ENCODE measurements at regions not wholly inside any gene's neighbourhood (a gene's known extent, or its start where the extent isn't known, plus 50 kb on each side); places are given as distances from the start of the nearest gene placed in this dataset.

DNA sequence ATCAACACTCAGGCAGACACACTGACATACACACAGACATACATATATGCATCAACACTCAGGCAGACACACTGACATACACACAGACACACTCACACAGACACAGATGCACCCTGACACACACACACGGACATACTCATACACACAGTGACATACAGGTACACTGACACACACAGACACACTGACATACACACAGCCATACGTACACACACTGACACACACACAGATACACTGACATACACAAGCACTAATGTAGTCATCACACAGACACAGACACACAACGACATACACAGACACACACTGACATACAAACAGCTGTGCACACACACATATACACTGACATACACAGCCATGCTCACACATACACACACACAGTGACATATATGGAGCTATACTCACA, 131.0 kb upstream of the CSF3R start:
- FAIRE-seq (no peak), DNase-seq (ENCODE audit: low spot score in 2 of 2) (no peak)

GRCh38 chr1:36612881-36613280, 130.2 kb upstream of the CSF3R start:
- no peak for FAIRE-seq
- no peak for DNase-seq (ENCODE audit: low spot score in 2 of 2)

DNA sequence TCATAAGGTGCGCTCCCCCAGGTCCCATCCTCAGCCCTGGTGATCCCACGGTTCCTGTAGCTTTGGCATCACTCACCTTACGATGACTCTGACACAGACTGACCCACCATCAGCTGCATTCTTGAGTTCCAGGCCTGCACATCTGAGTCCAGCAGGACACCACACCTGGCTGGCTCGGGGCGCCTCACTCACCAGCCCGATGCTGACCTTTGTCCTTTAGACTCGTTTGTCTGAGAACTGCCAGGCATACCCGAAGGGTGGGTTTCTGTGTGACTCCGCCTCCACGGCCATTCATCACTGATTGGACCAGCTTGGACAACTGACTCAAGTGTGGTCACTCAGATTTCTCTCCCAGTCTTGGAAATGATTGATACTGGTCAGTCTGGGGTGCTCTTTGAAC, 129.4 kb upstream of the CSF3R start:
- FAIRE-seq = no peak
- DNase-seq (ENCODE audit: low spot score in 2 of 2) = no peak

DNA sequence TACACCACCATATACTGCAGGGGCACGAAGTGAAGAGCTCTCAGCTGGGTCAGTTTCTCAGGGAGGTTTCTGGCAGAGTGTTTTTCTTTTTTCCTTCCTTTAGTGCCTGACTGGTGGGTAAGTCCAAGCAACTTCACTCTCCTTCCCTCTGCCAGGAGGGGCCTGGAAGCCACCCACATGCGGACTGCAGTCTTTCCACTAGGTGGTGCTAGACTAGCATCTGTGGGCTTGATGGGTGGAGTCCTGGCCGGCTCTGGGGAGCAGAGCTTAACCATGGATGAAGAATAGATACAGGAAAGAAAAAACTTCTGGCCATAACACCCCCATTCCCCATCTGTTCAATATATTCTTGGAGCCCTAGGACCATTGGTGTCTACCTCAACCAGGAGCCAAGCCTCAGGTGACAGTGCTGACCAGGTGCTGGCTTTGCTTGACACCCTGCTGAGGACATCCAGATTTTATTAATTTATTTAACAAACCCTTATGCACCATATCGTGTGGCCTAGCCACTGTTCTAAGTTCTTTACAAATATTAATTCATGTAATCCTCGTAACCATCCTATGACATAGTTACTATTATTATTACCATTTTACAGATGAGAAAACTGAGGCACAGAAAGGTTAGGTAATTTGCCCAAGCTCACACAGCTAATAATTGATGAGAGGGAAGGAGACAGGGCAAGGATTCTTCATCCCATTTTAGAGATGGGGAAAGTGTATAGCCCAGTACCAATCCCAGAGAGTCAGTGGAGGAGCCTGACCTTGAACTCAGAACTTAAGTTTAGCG, 126.7 kb upstream of the CSF3R start:
- FAIRE-seq = no peak
- peak; percentile 27 to 66 for DNase-seq (ENCODE audit: low spot score in 2 of 2)

DNA sequence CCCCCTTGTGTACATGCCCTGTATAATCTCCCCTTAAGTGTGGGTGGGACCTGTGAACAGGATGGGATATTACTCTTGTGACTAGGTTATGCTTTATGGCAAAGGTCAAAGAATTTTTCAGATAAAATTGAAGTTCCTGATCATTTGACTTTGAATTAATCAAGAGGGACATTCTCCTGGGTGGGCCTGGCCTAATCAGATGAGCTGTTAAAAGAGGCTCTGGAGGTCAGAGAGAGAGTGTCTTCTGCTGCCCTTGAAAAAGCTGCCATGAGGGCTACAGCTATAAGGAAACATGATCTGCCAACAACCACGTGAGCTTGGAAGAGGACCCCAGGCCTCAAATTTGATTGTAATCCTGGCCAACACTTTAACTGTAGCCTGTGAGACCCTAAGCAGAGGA, 125.6 kb upstream of the CSF3R start:
- DNase-seq (ENCODE audit: low spot score in 2 of 2) (no peak), FAIRE-seq (no peak)

GRCh38 chr1:36607263-36607651, 124.5 kb upstream of the CSF3R start:
- no peak for DNase-seq (ENCODE audit: low spot score in 2 of 2)
- FAIRE-seq = no peak

DNA sequence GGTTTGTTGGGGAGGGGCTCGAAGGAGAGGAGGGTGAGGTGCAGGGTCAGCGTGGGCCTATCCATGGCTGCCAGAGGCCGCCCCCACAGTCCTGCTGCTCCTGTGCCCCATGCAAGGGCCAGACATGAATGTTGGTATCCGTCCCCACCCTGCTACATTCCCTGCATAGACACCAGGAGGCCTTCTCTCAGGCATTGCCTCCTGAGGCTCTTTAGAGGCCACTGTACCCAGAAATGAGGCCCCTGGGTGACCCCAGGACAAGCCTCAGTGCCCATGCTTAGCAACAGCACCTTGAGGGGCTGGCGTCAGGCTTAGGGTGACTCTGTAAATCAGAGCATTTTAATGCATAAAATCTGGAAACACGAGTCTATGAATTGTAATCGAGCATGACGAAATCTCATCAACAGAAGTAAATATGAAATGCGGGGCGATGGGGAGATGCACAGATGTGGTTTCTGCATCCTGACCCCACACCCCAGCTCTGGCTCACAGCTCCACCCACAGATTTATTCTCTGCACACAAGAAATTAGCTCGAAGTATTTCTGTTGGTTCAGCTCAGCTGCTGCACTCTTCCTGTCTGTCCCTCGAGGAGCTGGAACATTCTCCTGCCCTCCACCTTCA, 124.0 kb upstream of the CSF3R start:
- no peak for FAIRE-seq
- DNase-seq (ENCODE audit: low spot score in 2 of 2) = no peak

DNA sequence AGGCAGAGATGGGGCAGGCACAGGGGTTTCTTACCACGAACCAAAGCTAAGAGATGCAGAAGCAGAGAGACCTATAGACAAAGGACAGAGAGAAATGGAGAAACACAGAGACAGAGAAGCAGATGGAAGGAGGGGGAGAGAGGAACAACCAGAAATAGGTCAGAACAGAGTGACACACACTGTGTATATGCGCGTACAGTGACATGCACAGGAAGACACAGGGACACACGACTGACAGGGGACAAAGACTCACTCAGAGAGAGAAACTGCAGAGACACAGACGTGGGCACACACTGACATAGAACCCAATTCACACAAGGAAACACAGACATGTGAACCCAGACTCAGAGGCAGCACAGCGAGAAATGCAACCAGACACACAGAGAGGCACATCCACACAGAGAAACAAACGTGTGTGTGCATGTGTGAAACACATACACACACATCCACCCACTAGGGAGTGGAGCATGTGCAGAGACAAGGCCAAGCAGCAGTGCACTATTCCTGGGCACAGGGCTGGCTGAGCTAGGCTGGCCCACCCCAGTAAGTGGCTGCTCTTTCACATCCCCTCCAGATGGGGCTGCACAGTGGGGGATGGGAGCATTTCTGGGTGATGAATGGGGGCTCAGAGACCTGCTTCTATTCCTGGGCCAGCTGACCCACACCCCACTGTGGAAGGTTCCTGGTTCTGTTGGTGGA, 123.4 kb upstream of the CSF3R start:
- FAIRE-seq = no peak
- no peak for DNase-seq (ENCODE audit: low spot score in 2 of 2)

DNA sequence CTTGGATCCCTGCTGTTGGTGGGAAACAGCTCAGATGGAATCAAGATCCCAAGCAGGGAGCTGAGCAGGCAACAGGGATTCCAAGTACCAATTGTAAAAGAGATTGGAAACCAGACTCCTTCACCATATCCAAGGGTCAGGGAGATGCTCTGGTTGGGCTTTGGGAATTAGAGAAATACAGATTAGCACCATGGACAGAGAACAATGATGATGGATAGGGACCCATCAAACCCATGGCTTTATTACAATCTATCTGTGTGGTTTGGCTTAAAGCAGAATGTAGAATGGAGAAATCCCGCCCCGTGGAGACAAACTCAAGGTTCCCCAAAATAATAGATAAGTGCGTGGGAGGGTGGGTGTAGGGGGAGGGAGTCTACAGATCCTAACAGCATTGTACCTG, 120.7 kb upstream of the CSF3R start:
- DNase-seq (ENCODE audit: low spot score in 2 of 2) = no peak
- no peak for FAIRE-seq

GRCh38 chr1:36602184-36602583, 119.5 kb upstream of the CSF3R start:
- FAIRE-seq (no peak), DNase-seq (ENCODE audit: low spot score in 2 of 2) (no peak)

DNA sequence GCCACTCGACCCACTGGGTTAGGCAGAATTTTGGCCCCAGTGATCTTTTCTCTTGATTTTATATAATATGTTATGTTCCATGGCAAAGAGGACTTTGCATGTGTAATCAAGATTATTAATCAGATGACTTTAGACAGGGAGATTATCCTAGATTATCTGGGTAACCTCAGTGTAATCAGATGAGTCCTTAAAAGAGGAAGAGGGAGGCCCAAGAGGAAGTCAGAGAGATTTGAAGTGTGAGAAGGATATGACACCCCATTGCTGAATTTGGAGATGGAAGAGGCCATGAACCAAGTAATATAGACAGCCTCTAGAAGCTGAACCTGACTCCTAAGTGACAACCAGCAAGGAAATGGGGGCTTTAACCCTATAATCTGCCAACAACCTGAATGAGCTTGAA, 117.1 kb upstream of the CSF3R start:
- FAIRE-seq (no peak), DNase-seq (ENCODE audit: low spot score in 2 of 2) (no peak)

GRCh38 chr1:36597514-36597913, 114.8 kb upstream of the CSF3R start:
- no peak for FAIRE-seq

DNA sequence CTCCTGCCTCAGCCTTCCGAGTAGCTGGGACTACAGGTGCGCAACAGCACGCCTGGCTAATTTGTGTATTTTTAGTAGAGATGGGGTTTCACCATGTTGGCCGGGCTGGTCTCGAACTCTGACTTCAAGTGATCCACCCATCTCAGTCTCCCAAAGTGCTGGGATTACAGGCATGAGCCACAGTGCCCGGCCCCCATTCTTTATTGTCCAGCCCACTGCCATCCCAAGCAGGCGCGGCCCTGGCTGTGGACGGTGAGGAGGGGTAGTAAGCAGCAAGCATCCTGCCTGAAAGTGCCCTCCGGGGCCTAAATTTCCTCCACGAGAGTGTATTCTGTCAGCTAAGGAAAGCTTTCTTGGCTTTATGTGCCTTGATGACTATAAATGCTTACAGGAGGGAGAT, 113.2 kb upstream of the CSF3R start:
- DNase-seq (ENCODE audit: low spot score in 2 of 2) = no peak
- FAIRE-seq = no peak

More at GRCh38 chr1:36597514-36597913, 114.8 kb upstream of the CSF3R start:
- no peak for DNase-seq (ENCODE audit: low spot score in 2 of 2)

- DNase-seq (ENCODE audit: low spot score in 2 of 2) (no peak), FAIRE-seq (no peak)
These were observed 112.6 kb upstream of the CSF3R start for GRCh38 chr1:36595349-36595748.

- FAIRE-seq = no peak
These were observed 111.3 kb upstream of the CSF3R start for GRCh38 chr1:36594023-36594422.

DNA sequence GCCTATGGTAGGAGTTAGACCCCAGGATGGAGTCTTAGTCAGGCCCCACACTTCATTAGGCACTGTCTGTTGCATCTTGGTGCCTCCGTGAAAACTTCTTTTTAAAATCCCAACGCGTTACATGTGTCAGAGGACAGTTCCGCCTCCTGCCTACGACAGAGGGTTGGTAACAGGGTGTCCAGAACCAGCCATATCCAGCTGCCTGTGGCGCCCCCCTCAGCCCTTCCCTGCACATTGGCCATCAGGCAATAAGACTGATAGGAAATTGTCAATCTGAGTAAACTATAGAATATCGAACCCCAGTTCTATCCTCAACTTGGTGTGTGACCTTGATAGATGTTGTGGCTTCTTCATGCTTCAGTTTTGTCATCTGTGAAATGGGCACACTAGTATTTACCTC, 108.6 kb upstream of the CSF3R start:
- DNase-seq (ENCODE audit: low spot score in 2 of 2) = no peak
- FAIRE-seq = no peak

More at GRCh38 chr1:36594023-36594422, 111.3 kb upstream of the CSF3R start:
- DNase-seq (ENCODE audit: low spot score in 2 of 2) = no peak

- FAIRE-seq (no peak), DNase-seq (ENCODE audit: low spot score in 2 of 2) (no peak)
These were observed 108.1 kb upstream of the CSF3R start for GRCh38 chr1:36590771-36591170.

DNA sequence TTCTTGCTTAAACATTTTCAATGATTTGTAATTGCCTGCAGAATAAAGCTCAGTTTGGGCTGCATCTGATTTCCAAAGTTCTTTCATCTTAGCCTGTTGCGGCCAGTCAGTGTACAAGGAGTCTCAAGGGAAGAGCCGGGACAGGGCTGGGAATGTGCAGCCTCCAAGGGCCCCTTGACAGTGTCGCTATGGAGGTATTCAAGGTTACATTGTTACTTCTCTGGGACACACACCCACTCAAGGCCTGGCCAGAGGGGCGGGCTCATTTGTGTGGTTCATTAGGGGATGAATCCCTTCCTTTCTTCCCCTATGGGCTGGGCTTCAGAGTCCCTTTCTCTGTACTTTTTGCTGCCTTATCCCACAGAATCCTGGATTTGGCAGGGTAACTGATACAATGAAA, 107.6 kb upstream of the CSF3R start:
- DNase-seq (ENCODE audit: low spot score in 2 of 2) = no peak
- FAIRE-seq = no peak

- FAIRE-seq (no peak), DNase-seq (ENCODE audit: low spot score in 2 of 2) (no peak)
These were observed 106.3 kb upstream of the CSF3R start for GRCh38 chr1:36588972-36589371.

DNA sequence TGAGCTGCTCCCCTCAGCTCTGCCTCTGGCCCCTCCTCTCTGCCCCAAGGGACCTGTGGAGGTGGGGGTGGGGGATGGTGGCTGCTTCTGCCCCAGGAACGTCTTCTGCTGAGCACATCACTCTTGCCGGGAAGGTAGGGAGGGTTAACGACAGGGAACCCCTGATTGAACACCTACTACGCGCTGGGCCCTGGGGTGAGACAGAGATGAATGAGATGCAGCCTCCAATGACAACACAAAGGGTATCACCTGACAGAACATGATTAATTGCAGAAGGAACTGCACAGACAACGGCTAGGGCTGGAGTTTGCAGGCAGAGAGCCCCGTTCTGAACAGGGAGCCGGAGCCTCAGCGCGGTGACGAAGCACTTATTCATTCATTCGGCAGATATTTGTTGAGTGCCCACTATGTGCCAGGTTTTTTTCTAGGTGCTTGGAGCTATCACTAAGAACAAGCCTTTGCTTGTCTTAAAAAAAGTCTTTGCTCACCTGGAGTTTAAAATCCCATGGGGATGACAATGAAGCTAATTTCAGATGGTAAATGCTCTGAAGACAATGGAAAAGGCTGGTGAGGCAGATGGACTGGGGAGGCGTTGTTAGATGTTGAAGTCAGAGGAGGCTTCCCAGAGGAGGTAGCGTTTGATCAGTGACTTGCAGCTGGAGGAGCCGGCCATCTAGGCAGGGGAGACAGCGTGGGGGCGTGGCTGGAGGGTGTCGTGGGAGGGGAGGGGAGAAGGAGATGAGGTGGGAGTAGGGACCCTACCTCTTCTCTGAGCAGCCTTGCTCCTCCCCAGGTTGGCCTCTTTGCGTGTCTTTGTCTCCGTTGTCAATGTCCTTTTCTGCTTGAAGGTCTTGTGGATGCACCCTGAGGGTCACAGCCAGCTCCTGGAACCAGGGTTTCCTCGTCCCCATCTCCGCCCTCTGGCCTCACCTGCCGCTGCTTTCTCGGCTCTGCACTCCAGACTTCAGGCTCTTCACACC, 103.1 kb upstream of the CSF3R start:
- FAIRE-seq = no peak
- no peak for DNase-seq (ENCODE audit: low spot score in 2 of 2)

Measured in frontal cortex (tissue), 3 donors.